Fibroblast of pulmonary artery (primary cell): ENCODE measurements at regions not wholly inside any gene's neighbourhood (a gene's known extent, or its start where the extent isn't known, plus 50 kb on each side); places are given as distances from the start of the nearest gene placed in this dataset.

Experiments
- DNase-seq: peaks from one replicate; pipeline ENCODE4 v3.0.0-alpha.2; 2010; ENCODE audit warnings: low read depth
- H3K4me3 ChIP-seq: replicated peaks from 2 replicates; pipeline ENCODE4 v1.5.1; 2011; ENCODE audit warnings: low read depth, mild to moderate bottlenecking, control low read depth, low read length, moderate library complexity
- CTCF ChIP-seq: IDR thresholded peaks from 2 replicates; pipeline ENCODE4 v1.5.1; 2011; ENCODE audit warnings: mild to moderate bottlenecking, control low read depth, low read length, inconsistent platforms; ENCODE audit errors: missing control alignments

GRCh38 chr7:54837168-54837567 lies 78.2 kb upstream of the SEC61G start:
- no peak overlapping the region for H3K4me3 ChIP-seq
- TF ChIP-seq CTCF = no peak
- no peak for DNase-seq

- H3K4me3 ChIP-seq = no peak overlapping the region
- no peak for TF ChIP-seq CTCF
- DNase-seq = no peak
These were observed 78.8 kb upstream of the SEC61G start for GRCh38 chr7:54837761-54838160.

- no peak for DNase-seq
These were observed 79.3 kb upstream of the SEC61G start for GRCh38 chr7:54838175-54838910.

GRCh38 chr7:54839575-54840213 lies 80.7 kb upstream of the SEC61G start:
- DNase-seq = peak; percentile 49
- TF ChIP-seq CTCF = peak; percentile 75

More at GRCh38 chr7:54838175-54838910, 79.3 kb upstream of the SEC61G start:
- no peak overlapping the region for H3K4me3 ChIP-seq
- TF ChIP-seq CTCF = no peak

GRCh38 chr7:54841772-54842697 lies 83.0 kb upstream of the SEC61G start:
- peak; percentile 34 for TF ChIP-seq CTCF
- peak; percentile 64 for DNase-seq
- H3K4me3 ChIP-seq = no peak overlapping the region

More at GRCh38 chr7:54839575-54840213, 80.7 kb upstream of the SEC61G start:
- no peak overlapping the region for H3K4me3 ChIP-seq

- no peak for DNase-seq
These were observed 84.9 kb upstream of the SEC61G start for GRCh38 chr7:54843841-54844355.

More at GRCh38 chr7:54843841-54844355, 84.9 kb upstream of the SEC61G start:
- no peak for TF ChIP-seq CTCF
- H3K4me3 ChIP-seq = no peak overlapping the region
